Skin epidermis (tissue), 12 donors: ENCODE measurements at regions not wholly inside any gene's neighbourhood (a gene's known extent, or its start where the extent isn't known, plus 50 kb on each side); places are given as distances from the start of the nearest gene placed in this dataset.
A peak's percentile ranks its signal among the peaks of the same experiment; 100 is the strongest.
"Not testable (repeated sequence)": the region's sequence is repeated elsewhere in the genome, so short reads cannot be mapped to it uniquely, and the experiment has no call there.

ENCODE experiments used
- H3K27ac ChIP-seq, 21 experiments: fragments of 200-600 bp; sonication (generic) in 11 of 21; one replicate each; pipeline ENCODE4 v1.5.0; 2020; ENCODE audit warnings: mild to moderate bottlenecking in 3 of 21, inconsistent platforms in 2 of 21, moderate library complexity in 2 of 21
- H3K4me3 ChIP-seq, 7 experiments: fragments of 200-600 bp; sonication (generic) in 2 of 7; one replicate each; pipeline ENCODE4 v1.5.0; 2020; ENCODE audit warnings: inconsistent platforms in 2 of 7, mild to moderate bottlenecking in 2 of 7, moderate library complexity in 1 of 7

GRCh38 chr2:18975506-18976167 lies 382.8 kb downstream of the OSR1 start:
- Histone ChIP-seq H3K4me3 (no peak overlapping the region), H3K27ac (peak overlapping the region in 3 of 21 experiments; percentile 15 to 66 (median 23))

GRCh38 chr2:18971628-18972027 lies 382.3 kb upstream of the NT5C1B start:
- Histone ChIP-seq H3K27ac (no peak overlapping the region), H3K4me3 (no peak overlapping the region)

GRCh38 chr2:18971069-18971378 lies 381.7 kb upstream of the NT5C1B start:
- Histone ChIP-seq H3K4me3 (no peak overlapping the region), H3K27ac (no peak overlapping the region)

- H3K4me3 ChIP-seq = no peak overlapping the region
Measured at GRCh38 chr2:18966131-18966530, 376.8 kb upstream of the NT5C1B start.

GRCh38 chr2:18963739-18964256 lies 374.4 kb upstream of the NT5C1B start:
- H3K27ac ChIP-seq, H3K4me3 ChIP-seq: not testable (repeated sequence)

More at GRCh38 chr2:18966131-18966530, 376.8 kb upstream of the NT5C1B start:
- no peak overlapping the region for H3K27ac ChIP-seq

- H3K27ac ChIP-seq = no peak overlapping the region
Measured at GRCh38 chr2:18961991-18962421, 372.6 kb upstream of the NT5C1B start.

GRCh38 chr2:18959952-18960717 lies 370.8 kb upstream of the NT5C1B start:
- H3K4me3 ChIP-seq = no peak overlapping the region
- H3K27ac ChIP-seq = no peak overlapping the region

More at GRCh38 chr2:18961991-18962421, 372.6 kb upstream of the NT5C1B start:
- no peak overlapping the region for H3K4me3 ChIP-seq

- no peak overlapping the region for H3K4me3 ChIP-seq
- no peak overlapping the region for H3K27ac ChIP-seq
Measured at GRCh38 chr2:18959200-18959599, 369.8 kb upstream of the NT5C1B start.

GRCh38 chr2:18957909-18958308 lies 368.5 kb upstream of the NT5C1B start:
- no peak overlapping the region for H3K4me3 ChIP-seq

GRCh38 chr2:18950361-18950851 lies 361.0 kb upstream of the NT5C1B start:
- H3K27ac ChIP-seq = no peak overlapping the region
- no peak overlapping the region for H3K4me3 ChIP-seq

More at GRCh38 chr2:18957909-18958308, 368.5 kb upstream of the NT5C1B start:
- no peak overlapping the region for H3K27ac ChIP-seq

- Histone ChIP-seq H3K4me3 (no peak overlapping the region), H3K27ac (no peak overlapping the region)
Measured at GRCh38 chr2:18949871-18950270, 360.5 kb upstream of the NT5C1B start.

GRCh38 chr2:18940184-18940583 lies 350.8 kb upstream of the NT5C1B start:
- no peak overlapping the region for H3K4me3 ChIP-seq
- H3K27ac ChIP-seq = no peak overlapping the region

- not testable (repeated sequence) for H3K27ac ChIP-seq, H3K4me3 ChIP-seq
Measured at GRCh38 chr2:18939740-18940139, 350.4 kb upstream of the NT5C1B start.

- no peak overlapping the region for H3K4me3 ChIP-seq
- H3K27ac ChIP-seq = no peak overlapping the region
Measured at GRCh38 chr2:18934886-18935285, 345.5 kb upstream of the NT5C1B start.

GRCh38 chr2:18932853-18933252 lies 343.5 kb upstream of the NT5C1B start:
- H3K27ac ChIP-seq = no peak overlapping the region
- no peak overlapping the region for H3K4me3 ChIP-seq

GRCh38 chr2:18930971-18931370 lies 341.6 kb upstream of the NT5C1B start:
- no peak overlapping the region for H3K27ac ChIP-seq
- H3K4me3 ChIP-seq = no peak overlapping the region

- H3K4me3 ChIP-seq = no peak overlapping the region
- H3K27ac ChIP-seq = no peak overlapping the region
Measured at GRCh38 chr2:18927525-18928232, 338.3 kb upstream of the NT5C1B start.

- Histone ChIP-seq H3K4me3 (no peak overlapping the region), H3K27ac (no peak overlapping the region)
Measured at GRCh38 chr2:18926631-18927524, 337.5 kb upstream of the NT5C1B start.

- Histone ChIP-seq H3K4me3 (no peak overlapping the region), H3K27ac (no peak overlapping the region)
Measured at GRCh38 chr2:18925296-18925695, 335.9 kb upstream of the NT5C1B start.
